HCT116 (cell line): ENCODE measurements at regions not wholly inside any gene's neighbourhood (a gene's known extent, or its start where the extent isn't known, plus 50 kb on each side); places are given as distances from the start of the nearest gene placed in this dataset.

ENCODE experiments used
- CBX3 ChIP-seq: IDR thresholded peaks from 2 replicates; pipeline ENCODE4 v1.6.1; 2012; ENCODE audit warnings: low read depth
- CTCF ChIP-seq, 3 experiments: fragments of 200-600 bp in 1 of 3; sonication (generic) in 1 of 3; IDR thresholded peaks in 2 of 3; conservative IDR thresholded peaks in 1 of 3; 2 replicates each; pipeline ENCODE4 v1.5.1; 2012 to 2017; ENCODE audit warnings: low read depth in 2 of 3, low read length in 2 of 3, antibody characterized with exemption in 1 of 3, borderline replicate concordance in 1 of 3, control low read depth in 1 of 3, mild to moderate bottlenecking in 1 of 3, mixed read lengths in 1 of 3, mixed run types in 1 of 3, moderate library complexity in 1 of 3; ENCODE audit not compliant: insufficient read depth in 1 of 3
- EZH2phosphoT487 ChIP-seq: fragments of 200-600 bp; IDR thresholded peaks from 2 replicates; pipeline ENCODE4 v1.6.1; 2018; ENCODE audit warnings: antibody characterized with exemption, borderline replicate concordance
- POLR2A ChIP-seq: IDR thresholded peaks from 2 replicates; pipeline ENCODE4 v1.7.0; 2011; ENCODE audit warnings: borderline replicate concordance; ENCODE audit not compliant: insufficient read depth, insufficient read length; ENCODE audit errors: extremely low read depth
- POLR2AphosphoS5 ChIP-seq: IDR thresholded peaks from 2 replicates; pipeline ENCODE4 v1.6.1; 2011; ENCODE audit warnings: mild to moderate bottlenecking, low read depth, low read length, moderate library complexity
- REST ChIP-seq: IDR thresholded peaks from 2 replicates; pipeline ENCODE4 v1.6.1; 2012; ENCODE audit warnings: low read depth
- SIN3A ChIP-seq: IDR thresholded peaks from 2 replicates; pipeline ENCODE4 v1.6.1; 2012; ENCODE audit warnings: low read depth
- ZFX ChIP-seq: fragments of 450-650 bp; IDR thresholded peaks from 2 replicates; pipeline ENCODE4 v1.6.1; 2017

- no peak for TF ChIP-seq REST
- TF ChIP-seq CBX3: no peak
- no peak for TF ChIP-seq POLR2A
- TF ChIP-seq SIN3A: no peak
- TF ChIP-seq ZFX: no peak
- TF ChIP-seq EZH2phosphoT487: no peak
- TF ChIP-seq CTCF (IDR thresholded peaks at IDR 0.05 in 2 of 3, conservative IDR thresholded peaks at IDR 0.05 in 1 of 3; ENCODE audit: borderline replicate concordance in 1 of 3, insufficient read depth in 1 of 3, low read depth in 2 of 3, low read length in 2 of 3): no peak
- TF ChIP-seq POLR2AphosphoS5: no peak
- TF ChIP-seq, all 23 proteins: peak for 0
These were observed 114.3 kb downstream of the DLEU7 start (continued) for GRCh38 chr13:50729177-50729576.
